ENCODE measurements at regions not wholly inside any gene's neighbourhood (a gene's known extent, or its start where the extent isn't known, plus 50 kb on each side); places are given as distances from the start of the nearest gene placed in this dataset.

- TF ChIP-seq CTCF (IDR thresholded peaks at IDR 0.05; ENCODE audit: insufficient read depth, low read length) (no peak), GABPA (IDR thresholded peaks at IDR 0.05; ENCODE audit: low read depth) (no peak), POLR2AphosphoS5 (IDR thresholded peaks at IDR 0.05; ENCODE audit: low read depth) (no peak), SPI1 (IDR thresholded peaks at IDR 0.05; ENCODE audit: borderline replicate concordance, low read depth) (no peak)
- TF ChIP-seq, protein P1, sequence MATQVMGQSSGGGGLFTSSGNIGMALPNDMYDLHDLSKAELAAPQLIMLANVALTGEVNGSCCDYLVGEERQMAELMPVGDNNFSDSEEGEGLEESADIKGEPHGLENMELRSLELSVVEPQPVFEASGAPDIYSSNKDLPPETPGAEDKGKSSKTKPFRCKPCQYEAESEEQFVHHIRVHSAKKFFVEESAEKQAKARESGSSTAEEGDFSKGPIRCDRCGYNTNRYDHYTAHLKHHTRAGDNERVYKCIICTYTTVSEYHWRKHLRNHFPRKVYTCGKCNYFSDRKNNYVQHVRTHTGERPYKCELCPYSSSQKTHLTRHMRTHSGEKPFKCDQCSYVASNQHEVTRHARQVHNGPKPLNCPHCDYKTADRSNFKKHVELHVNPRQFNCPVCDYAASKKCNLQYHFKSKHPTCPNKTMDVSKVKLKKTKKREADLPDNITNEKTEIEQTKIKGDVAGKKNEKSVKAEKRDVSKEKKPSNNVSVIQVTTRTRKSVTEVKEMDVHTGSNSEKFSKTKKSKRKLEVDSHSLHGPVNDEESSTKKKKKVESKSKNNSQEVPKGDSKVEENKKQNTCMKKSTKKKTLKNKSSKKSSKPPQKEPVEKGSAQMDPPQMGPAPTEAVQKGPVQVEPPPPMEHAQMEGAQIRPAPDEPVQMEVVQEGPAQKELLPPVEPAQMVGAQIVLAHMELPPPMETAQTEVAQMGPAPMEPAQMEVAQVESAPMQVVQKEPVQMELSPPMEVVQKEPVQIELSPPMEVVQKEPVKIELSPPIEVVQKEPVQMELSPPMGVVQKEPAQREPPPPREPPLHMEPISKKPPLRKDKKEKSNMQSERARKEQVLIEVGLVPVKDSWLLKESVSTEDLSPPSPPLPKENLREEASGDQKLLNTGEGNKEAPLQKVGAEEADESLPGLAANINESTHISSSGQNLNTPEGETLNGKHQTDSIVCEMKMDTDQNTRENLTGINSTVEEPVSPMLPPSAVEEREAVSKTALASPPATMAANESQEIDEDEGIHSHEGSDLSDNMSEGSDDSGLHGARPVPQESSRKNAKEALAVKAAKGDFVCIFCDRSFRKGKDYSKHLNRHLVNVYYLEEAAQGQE (IDR thresholded peaks at IDR 0.05; ENCODE audit: insufficient replicate concordance, low read depth), result no peak
Observed at GRCh38 chr12:107512391-107512790, 173.2 kb upstream of the PWP1 start.

Data from HL-60 (cell line).